HG03103 (cell line): ENCODE measurements at regions not wholly inside any gene's neighbourhood (a gene's known extent, or its start where the extent isn't known, plus 50 kb on each side); places are given as distances from the start of the nearest gene placed in this dataset.
"Not testable (repeated sequence)": the region's sequence is repeated elsewhere in the genome, so short reads cannot be mapped to it uniquely, and the experiment has no call there.

Source experiments
- ATAC-seq: cut with Tn5 transposase; IDR thresholded peaks from one replicate; pipeline ENCODE4 v1.9.1; 2021; ENCODE audit warnings: low read depth; ENCODE audit not compliant: unreplicated experiment

DNA sequence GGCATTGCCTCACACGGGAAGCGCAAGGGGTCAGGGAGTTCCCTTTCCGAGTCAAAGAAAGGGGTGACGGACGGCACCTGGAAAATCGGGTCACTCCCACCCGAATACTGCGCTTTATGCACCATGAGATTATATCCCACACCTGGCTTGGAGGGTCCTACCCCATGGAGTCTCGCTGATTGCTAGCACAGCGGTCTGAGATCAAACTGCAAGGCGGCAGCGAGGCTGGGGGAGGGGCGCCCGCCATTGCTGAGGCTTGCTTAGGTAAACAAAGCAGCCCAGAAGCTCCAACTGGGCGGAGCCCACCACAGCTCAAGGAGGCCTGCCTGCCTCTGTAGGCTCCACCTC, 145.1 kb upstream of the BCL6 start:
- ATAC-seq = not testable (repeated sequence)

DNA sequence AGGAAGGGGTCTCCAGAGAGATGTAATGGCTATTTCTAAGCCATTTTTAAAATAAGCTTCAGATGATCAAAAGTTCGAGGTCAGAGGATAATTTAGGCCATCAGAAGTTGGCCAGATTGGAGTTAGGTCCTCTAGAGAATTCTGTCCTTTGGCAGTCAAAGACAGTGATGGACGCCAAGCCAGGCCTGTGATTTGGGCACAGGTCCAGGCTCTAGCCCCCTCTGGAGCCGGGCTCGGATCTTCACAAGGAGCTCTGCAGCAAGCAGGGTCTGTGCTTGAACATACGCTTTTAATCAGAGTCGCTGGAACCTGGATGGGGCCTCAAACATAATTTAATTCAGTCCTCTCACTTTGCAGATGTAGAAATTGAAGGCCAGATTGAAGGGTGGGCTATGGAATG, 151.4 kb upstream of the BCL6 start:
- no peak for ATAC-seq

DNA sequence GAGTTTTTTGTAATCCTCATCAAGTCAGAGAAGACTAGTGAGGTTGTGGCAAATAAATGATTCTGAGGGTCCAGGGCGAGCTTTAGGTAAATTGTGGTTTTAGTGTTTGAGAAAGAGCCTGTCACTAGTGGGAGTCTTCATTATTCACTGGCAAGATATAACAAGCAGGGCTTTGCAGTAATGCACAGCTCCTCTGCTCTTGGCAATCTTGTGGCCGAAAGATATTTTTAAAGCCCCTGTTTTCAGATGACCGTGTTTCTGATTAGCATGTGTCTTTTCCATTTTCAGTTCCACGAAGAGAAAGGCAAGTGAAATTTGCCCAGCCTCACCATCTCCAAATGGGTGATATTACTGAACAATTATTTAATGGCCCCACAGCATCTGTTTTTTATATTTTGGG, 154.0 kb upstream of the BCL6 start:
- ATAC-seq = no peak

- ATAC-seq = no peak
Observed at GRCh38 chr3:187900993-187901755, 155.9 kb upstream of the BCL6 start.

GRCh38 chr3:187902041-187902471, 156.8 kb upstream of the BCL6 start:
- peak; percentile 49 for ATAC-seq

DNA sequence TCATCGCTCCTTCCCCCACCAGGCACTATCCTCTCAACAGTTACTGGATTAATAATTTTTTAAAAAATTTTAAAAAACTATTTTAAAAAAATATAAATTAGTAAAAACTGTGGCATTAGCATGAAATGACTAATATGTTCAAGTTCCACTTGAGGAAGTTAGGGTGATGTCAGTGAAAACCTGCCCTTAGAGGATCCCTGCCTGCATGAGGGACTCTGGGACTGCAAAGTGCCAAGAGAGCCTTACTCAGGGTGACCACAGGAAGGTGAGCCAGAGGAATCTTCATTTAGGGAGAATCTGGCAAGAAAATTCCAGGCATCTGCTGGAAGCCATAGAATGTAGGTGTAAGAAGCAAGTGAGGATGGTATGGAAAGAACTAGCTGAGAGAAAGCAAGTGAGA, 157.7 kb upstream of the BCL6 start:
- no peak for ATAC-seq

DNA sequence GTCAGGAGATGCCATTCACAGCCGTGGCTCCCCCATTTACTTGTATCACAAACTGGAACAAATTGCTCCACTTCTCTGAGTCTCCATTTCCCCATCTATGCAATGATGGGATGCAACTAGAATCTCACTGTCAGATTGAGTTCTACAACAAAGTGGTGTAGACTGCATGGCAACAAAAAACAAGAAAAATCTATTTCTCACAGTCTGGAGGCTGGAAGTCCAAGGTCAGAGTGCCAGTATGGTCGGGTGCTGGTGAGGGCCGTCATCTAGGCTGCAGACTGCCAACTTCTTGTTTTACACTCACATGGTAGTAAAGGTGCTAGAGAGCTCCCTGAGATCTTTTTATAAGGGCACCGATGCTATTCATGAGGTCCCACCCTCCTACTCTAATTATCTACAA, 158.4 kb upstream of the BCL6 start:
- ATAC-seq = no peak

- ATAC-seq = no peak
Observed at GRCh38 chr3:187906416-187906815, 161.1 kb upstream of the BCL6 start.

GRCh38 chr3:187906920-187907319, 161.7 kb upstream of the BCL6 start:
- ATAC-seq = no peak

DNA sequence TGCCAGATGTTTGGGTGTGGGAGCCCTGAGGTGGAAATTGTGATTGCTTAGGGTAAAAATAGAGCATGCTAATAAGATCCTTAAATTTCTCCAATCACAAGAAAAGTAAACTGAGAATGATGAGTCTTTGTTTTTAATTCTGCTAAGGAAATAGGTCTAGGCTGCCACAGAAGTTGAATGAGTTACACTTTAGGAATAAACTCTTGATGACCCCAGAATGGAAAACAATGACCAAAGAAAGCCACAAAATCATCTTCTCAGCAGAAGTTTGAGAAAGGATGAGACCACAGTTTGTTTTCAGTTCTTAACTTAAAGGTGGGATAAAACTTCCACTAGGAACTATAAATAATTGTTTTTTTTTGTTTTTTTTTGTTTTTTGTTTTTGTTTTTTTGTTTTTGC, 164.6 kb upstream of the BCL6 start:
- no peak for ATAC-seq

DNA sequence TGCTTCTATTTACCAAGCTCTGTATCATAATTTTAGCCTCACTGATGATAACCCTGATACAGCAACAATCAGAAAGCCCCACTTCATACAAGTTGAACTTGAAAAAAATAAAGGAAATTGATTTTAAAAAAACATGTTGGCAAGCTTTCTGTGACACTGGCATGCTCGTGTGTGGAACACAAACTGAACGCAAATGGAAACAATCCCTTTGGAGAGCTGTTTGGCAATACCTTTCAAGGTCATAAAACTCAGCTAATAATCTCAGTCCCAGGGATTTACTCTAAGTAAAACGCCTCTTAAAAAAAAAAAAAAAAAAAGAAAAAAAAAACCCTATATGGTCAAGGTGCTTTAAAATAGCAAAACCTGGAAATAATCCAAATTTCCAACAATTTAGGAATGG, 166.7 kb upstream of the BCL6 start:
- ATAC-seq = no peak

- no peak for ATAC-seq
Observed at GRCh38 chr3:187913617-187914033, 168.4 kb upstream of the BCL6 start.

DNA sequence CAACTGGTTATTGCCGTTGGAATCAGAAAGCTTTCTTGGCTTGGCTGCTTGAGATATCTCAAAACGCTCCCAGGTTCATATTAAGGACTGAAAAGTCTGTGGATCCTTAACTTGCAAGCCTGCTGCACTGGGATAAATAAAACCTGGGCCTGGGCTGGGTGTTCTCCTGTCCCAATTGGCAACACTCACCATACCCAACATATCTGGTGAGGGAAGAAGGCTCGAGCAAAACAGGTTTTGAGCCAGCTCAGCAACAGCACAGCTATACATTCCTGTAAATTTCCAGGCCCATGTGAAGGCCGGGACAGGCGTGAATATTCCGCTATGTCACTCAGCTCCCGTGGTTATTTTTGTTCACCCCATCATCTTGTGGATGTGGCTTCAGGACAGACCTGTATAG, 169.0 kb upstream of the BCL6 start:
- no peak for ATAC-seq

DNA sequence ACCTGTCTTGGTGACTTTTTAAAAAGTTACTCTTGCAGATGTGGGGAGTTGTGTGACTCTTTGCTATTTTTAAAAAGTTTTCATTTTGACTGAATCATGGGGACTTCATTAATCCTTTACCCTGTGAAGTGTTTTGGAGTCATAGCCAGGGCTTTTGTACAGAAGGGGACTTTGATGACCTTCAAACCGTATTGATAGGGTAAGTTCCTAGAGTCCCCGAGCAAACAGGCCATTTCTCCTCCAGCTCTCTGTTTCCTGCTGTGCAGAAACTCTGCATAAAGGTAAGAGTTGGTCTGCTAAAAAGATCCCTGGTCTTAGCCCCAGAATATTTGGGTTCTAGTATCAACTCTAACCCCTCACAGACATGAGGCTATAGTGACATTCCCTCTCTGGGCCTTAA, 170.8 kb upstream of the BCL6 start:
- ATAC-seq = no peak

DNA sequence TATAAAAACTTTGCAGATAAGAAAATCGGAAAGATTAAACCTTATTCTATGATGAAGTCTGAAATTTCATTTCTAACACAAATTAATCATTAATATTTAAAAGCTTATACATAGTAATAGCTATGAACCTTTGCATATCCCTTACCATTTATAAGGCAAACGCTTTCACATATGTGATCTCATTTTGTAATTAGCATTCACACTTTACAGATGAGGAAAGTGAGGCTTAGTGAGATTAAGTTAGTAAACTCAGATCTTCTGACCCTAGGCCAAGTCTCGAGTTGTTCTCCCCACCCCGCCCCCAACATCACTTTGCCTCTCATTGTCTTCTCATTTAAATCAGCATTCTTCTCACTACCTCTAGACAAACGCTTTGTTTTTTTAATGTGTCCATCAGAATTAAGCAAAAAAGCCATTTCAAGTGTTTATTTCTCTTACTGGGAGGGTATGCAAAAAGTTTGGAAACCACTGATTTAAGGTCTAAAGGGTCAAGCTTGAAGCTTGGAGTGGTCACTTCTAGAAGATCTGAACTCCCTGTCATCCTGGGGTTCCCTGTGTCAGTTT, 172.9 kb upstream of the BCL6 start:
- no peak for ATAC-seq

- peak; percentile 93 for ATAC-seq
Observed at GRCh38 chr3:187919048-187919447, 173.8 kb upstream of the BCL6 start.

- peak; percentile 31 for ATAC-seq
Observed at GRCh38 chr3:187919544-187919943, 174.3 kb upstream of the BCL6 start.

GRCh38 chr3:187920030-187920429, 174.8 kb upstream of the BCL6 start:
- ATAC-seq = no peak

DNA sequence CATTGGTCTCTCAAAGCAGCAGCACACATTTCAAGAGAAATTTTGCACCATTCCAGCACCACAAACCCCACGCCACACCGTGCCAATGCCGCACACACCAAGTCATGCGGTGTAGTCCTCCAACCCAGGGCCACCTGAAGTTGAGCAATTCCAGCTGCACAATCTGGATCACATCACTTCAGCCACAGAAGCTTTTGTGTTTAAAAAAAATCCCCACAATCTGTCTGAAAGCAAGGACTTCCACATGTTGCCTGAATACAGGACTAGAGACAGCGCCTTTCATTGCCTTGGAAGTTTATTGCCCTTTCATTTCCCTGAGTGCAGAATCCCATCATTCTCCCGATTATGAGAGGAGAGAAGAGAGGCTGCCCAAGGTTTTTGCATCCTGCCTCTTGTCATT, 175.6 kb upstream of the BCL6 start:
- ATAC-seq = no peak

DNA sequence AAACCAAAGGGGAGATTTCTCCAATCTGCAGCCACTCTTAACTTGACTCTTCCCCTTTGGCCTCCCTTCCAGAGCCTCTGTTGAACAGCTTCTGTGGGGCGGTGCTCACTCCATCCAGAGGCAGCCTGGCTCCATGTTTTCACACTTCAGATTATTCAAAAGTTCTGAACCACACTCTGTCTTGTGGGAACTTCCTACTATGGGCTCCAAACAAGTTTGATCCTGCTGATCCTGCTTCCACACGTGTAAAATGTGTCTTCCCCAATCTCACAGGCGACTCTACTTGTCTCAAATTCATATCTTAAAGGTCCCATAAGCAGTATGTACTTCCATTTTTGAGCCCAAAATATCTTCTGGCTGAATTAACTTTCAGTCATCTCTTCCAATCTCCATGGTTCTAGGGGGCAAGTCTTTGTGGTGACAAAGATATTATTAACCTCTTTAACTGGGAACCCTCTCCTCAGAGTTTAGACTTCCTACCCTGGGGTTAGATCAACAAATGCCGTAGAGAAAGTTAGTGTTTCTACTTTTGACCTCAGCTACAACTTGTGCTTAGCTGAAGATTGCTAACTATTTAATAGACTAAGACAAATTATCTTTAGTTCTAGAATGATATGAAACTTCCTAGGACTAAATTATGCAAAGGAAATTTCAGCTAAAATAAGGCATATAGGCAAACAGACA, 176.3 kb upstream of the BCL6 start:
- ATAC-seq = no peak

GRCh38 chr3:187922704-187923416, 177.6 kb upstream of the BCL6 start:
- no peak for ATAC-seq
